AG20443 (cell line): ENCODE measurements at regions not wholly inside any gene's neighbourhood (a gene's known extent, or its start where the extent isn't known, plus 50 kb on each side); places are given as distances from the start of the nearest gene placed in this dataset.
A peak's percentile ranks its signal among the peaks of the same experiment; 100 is the strongest.

ENCODE experiments used
- DNase-seq: peaks from one replicate; pipeline ENCODE4 v3.0.0; 2012; ENCODE audit warnings: low spot score, mixed read lengths

- DNase-seq: no peak
Observed at GRCh38 chr9:85260275-85260845, 481.4 kb downstream of the AGTPBP1 start.

- DNase-seq: peak; percentile 89
Observed at GRCh38 chr9:85258823-85259370, 482.9 kb downstream of the AGTPBP1 start.

GRCh38 chr9:85258236-85258635 is 483.5 kb downstream of the AGTPBP1 start:
- DNase-seq: no peak

GRCh38 chr9:85249313-85249621 is 492.5 kb downstream of the AGTPBP1 start:
- no peak for DNase-seq

- DNase-seq: peak; percentile 71
Observed at GRCh38 chr9:85248514-85249312, 493.0 kb downstream of the AGTPBP1 start.

- DNase-seq: no peak
Observed at GRCh38 chr9:85246541-85246940, 495.2 kb downstream of the AGTPBP1 start.

- DNase-seq: no peak
Observed at GRCh38 chr9:85244856-85245255, 496.9 kb downstream of the AGTPBP1 start.

GRCh38 chr9:85243977-85244376 is 497.8 kb downstream of the AGTPBP1 start:
- DNase-seq: no peak

GRCh38 chr9:85237478-85237877 is 504.3 kb downstream of the AGTPBP1 start:
- DNase-seq: no peak

- DNase-seq: no peak
Observed at GRCh38 chr9:85230081-85230480, 511.7 kb downstream of the AGTPBP1 start.

GRCh38 chr9:85228111-85228855 is 513.5 kb downstream of the AGTPBP1 start:
- DNase-seq: no peak

- no peak for DNase-seq
Observed at GRCh38 chr9:85225180-85225579, 516.6 kb downstream of the AGTPBP1 start.

- peak; percentile 80 for DNase-seq
Observed at GRCh38 chr9:85224729-85225128, 517.0 kb downstream of the AGTPBP1 start.

- peak; percentile 22 for DNase-seq
Observed at GRCh38 chr9:85224301-85224700, 517.5 kb downstream of the AGTPBP1 start.

GRCh38 chr9:85223506-85224125 is 518.1 kb downstream of the AGTPBP1 start:
- DNase-seq: peak; percentile 58

GRCh38 chr9:85216601-85217000 is 525.2 kb downstream of the AGTPBP1 start:
- DNase-seq: no peak

- peak; percentile 51 for DNase-seq
Observed at GRCh38 chr9:85215961-85216360, 525.8 kb downstream of the AGTPBP1 start.

- no peak for DNase-seq
Observed at GRCh38 chr9:85215416-85215815, 526.3 kb downstream of the AGTPBP1 start.

GRCh38 chr9:85213650-85214607 is 527.8 kb downstream of the AGTPBP1 start:
- no peak for DNase-seq

GRCh38 chr9:85212887-85213286 is 528.9 kb downstream of the AGTPBP1 start:
- DNase-seq: peak; percentile 53

GRCh38 chr9:85212209-85212608 is 529.5 kb downstream of the AGTPBP1 start:
- peak; percentile 63 for DNase-seq
